NOMO-1 treated with dmso at 0.1 percent for 144 hours (cell line): ENCODE measurements at regions not wholly inside any gene's neighbourhood (a gene's known extent, or its start where the extent isn't known, plus 50 kb on each side); places are given as distances from the start of the nearest gene placed in this dataset.

ENCODE experiments used
- DNase-seq: peaks from one replicate; lab custom pipeline; 2025; ENCODE audit not compliant: unreplicated experiment; lab: John Stamatoyannopoulos, UW

DNA sequence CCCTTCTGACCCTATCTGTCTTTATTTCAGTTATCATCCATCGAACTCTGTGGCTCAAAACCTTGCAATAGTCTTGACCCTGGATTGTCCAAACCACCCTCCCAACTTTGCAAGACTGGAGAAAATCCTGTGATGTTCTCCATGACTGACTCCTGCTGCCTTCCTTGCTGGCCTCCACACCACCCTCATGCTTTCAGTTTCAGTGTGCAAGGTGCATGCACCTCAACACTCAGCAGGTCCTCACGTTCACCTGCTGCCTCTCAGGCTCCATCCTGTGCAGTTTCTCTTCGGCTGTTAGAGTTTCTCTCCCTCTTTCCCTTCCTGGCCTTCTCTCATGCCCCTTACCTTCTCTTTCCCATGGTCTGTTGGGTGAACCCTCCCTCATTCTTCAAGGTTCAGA lies 59.4 kb upstream of the ASIC2 start:
- no peak for DNase-seq

DNA sequence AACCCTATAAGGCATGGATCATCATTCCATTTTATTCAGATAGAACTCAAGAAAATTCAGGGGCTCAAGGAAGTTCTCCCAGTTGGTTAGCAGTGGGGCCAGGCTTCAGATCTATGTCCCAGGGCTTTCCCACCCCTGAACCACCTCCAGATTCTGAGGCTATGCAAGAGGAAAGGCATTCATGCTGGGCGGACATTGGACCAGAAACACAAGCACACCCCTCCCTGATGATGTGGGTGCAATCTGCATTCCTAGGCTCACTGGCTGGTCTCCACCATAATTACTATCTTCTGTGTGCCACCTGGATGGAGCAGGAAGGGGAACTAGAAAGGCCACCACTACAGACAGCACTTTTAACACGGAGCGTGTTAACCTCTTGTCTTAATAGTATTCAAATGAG lies 63.2 kb upstream of the ASIC2 start:
- no peak for DNase-seq

DNA sequence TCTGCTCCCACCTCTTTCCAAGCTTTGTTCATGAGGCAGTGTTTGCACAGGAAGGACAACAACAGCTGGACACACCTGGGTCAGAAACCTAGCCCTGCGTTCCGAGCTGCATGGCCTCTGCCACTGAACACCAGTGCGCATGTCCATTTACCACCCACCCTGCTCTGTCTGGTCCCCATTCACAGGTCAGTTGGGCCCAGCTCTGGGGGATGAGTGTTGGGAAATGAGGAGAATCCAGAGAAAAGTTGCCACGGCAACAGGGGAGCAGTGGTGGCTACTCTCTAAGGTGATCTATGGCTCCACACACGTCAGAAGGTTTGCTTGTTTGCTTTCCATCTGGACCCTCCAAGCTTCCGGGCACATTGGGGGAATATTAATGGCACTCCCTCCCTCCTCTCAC lies 70.4 kb upstream of the ASIC2 start:
- no peak for DNase-seq

GRCh38 chr17:33366960-33367359 lies 73.9 kb upstream of the ASIC2 start:
- no peak for DNase-seq

DNA sequence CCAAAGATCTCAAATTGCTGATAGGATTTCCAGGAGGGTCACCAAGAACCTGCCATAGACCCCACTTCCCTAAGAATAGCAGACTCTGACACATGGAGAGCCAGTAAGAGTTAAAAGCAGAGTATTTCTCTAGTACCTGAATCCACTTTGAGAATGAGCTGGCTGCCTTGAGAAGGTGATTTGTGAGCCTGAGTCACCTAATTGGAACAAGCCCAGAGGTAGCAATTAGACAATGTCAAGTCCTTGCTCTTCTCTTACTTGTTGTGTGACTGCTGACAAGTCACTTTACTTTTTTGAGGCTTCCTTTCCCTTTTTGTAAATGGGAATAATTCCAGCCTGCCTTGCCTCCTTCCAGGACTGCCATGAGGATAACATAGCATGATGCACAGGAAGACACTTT lies 76.1 kb upstream of the ASIC2 start:
- no peak for DNase-seq

DNA sequence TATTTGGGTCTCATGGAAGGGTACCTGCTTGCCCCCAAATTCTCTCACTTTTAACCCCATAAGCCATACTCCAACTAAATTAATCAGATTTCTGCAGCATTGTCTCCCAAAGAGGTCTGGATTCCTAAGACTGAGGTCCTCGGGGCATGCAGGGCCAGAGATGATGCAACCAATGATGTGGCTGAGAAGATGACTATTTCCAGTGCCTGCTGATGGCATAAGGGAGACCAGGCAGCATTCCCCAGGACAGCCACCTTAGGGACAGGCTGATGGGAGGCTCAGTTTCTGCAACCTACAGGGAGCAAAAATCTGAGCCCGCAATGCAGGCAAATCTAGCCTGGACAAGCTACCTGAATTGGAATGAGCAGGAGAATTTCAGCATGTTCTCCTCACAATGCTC lies 76.8 kb upstream of the ASIC2 start:
- DNase-seq = no peak

DNA sequence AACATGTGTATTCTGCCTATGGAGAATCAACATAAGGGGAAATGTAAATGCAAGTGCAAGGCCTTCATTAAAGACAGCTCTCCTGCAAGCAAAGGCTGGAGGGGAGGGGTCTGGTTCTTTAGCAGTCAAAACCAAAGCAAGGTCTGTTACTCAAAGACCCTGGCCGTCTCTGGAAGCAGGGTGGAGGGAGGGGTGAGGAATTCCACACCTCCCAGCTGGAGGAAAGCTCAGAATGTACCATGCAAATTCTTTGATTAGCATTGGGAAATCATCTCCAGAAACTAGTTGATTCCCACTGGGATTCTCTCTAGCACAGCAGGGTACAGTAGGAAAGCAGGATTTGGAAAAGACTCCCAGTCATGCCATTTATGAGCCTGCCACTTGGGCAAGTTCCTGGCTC lies 77.3 kb upstream of the ASIC2 start:
- no peak for DNase-seq

GRCh38 chr17:33371377-33371776 lies 78.3 kb upstream of the ASIC2 start:
- no peak for DNase-seq

DNA sequence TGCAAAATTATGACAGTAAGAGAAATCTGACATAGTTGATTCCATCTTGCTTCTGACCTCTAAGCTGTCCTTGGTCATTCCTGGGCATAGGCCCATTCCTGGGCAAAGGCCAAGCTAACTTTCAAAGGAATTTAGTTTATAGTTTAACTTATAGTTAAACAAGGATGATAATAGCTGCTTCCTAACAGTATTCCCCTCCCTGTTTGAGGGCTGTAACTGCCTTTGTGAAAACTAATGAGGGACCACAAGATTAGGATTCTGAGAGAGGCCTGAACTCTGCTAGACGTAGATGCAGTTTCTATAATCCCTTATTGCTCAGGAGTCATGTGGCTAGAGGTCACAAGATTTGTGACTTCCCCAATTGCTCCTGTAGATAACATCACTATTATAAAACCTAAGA lies 80.2 kb upstream of the ASIC2 start:
- DNase-seq = no peak

DNA sequence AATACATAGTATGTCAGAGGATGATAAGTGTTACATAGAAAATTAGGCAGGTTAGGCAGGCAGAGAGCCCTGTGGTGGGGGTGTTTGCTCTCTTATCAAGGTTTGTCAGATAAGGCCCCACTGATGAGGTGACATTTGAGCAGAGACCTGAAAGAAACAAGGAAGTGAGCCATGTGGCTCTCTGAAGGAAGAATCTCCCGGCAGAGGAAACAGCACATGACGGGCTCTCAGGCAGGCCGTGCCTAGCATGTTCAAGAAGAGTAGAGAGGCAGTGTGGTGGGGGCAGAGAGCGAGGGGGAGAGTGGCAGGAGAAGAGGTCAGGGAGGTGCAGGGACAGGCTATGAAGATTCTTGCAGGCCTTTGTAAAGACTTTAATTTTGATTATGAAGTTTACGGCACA lies 82.0 kb upstream of the ASIC2 start:
- no peak for DNase-seq

DNA sequence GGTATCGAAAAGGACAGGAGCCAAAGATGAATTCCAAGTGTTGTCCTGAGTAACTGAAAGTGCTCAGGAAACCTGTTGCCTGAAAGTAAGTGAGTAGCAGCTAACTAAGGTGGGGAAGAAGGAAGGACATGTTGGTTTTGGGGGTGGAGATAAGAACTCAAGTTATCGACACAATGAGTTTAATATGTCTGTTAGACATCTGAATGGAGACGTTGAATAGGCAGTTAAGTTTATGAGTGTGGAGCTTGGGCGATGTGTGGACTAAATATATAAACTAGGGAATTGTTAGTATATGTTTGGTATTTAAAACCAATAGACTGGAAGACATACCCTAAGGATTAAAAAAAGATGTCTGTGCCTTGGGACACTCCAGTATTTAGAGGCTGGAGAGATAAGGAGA lies 82.7 kb upstream of the ASIC2 start:
- DNase-seq = no peak

- no peak for DNase-seq
These were observed 84.9 kb upstream of the ASIC2 start for GRCh38 chr17:33377837-33378595.

GRCh38 chr17:33381201-33381600 lies 88.1 kb upstream of the ASIC2 start:
- no peak for DNase-seq

GRCh38 chr17:33383488-33384023 lies 90.5 kb upstream of the ASIC2 start:
- no peak for DNase-seq

GRCh38 chr17:33385133-33385532 lies 92.0 kb upstream of the ASIC2 start:
- no peak for DNase-seq

GRCh38 chr17:33385713-33386112 lies 92.6 kb upstream of the ASIC2 start:
- no peak for DNase-seq

DNA sequence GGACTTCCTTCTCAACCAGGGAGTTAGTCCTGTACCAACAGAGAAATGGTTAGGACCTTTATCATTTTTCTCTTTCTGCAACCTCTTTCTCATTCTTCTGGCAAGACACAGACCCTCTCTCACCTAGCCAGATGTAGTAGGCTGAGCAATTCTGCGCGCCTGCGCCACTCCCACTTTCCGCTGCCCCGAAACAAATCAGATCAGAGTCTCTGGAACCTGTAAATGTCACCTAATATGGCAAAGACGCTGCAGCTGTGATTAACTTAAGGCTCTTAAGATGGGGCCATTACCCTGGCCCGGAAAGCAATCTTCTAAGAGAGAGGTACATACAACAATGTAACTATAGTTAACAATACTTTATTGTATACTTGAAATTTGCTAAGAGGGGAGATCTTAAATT lies 94.3 kb upstream of the ASIC2 start:
- no peak for DNase-seq

- DNase-seq = no peak
These were observed 96.5 kb upstream of the ASIC2 start for GRCh38 chr17:33389504-33390135.

DNA sequence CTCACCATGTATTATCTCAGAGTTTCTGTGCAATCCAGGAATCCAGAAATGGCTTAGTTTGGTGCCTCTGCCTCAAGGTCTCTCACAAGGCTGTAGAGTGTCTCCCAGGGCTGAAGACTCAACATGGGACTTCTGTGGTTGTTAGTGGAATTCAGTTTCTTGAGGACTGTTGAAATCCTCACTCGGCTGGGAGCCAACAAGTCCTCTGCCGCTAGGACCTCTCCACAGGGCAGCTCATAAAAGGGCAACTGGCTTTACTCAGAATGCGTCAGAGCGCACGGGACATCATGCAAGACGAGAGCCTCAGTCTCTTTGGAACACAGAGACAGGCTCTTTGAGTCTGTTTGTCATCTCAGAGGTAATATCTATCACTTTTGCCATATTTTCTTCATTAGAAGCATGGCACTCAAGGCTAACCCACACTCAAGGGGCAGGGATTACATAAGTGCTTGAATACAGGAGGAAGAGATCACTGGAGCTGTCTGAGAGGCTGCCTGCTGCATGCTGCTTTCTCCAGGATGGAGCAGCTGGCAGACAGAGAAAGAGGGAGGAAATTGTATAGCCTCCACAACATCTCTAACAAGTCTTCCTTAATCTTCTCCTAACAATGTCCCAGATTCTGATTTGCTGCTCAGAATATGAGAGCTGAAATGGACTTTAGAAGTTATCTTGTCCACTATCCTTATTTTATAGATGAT lies 97.5 kb upstream of the ASIC2 start:
- no peak for DNase-seq

DNA sequence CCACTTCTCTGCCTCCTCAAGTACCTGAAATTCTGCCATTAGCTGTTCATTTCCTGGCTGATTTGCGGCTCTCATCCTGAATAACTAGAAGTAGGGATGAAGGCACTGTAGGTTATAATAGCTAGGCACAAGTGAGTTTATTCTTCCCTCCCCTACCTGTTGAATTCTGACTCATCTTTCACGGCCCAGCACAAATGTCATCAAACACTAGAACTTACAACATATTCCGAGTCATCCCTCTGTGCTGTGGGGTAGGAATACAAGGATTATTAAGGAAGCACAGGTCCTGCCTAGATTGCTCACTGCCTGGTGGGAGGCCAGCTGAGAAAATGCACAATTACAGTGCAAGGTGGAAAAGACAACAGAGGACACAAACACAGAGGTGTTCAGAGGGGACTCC lies 103.7 kb upstream of the ASIC2 start:
- DNase-seq = no peak

DNA sequence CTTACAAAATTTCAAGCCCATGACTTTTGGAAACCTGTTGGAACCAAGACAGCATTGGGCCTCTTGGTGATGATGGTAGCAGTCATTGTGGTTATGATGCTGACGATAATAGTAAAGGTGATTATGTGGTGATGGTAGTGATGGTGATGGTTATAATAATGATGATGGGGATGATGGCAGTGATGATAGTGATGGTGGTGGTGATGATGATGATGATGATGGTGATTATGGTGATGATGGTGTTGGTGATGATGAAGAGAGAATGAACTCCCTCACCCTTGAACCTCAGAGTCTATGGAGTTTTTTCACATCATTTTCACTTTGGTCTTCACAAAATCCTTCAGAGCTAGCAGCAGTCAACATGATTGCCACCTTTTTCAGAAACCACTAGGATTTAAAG lies 105.3 kb upstream of the ASIC2 start:
- no peak for DNase-seq

DNA sequence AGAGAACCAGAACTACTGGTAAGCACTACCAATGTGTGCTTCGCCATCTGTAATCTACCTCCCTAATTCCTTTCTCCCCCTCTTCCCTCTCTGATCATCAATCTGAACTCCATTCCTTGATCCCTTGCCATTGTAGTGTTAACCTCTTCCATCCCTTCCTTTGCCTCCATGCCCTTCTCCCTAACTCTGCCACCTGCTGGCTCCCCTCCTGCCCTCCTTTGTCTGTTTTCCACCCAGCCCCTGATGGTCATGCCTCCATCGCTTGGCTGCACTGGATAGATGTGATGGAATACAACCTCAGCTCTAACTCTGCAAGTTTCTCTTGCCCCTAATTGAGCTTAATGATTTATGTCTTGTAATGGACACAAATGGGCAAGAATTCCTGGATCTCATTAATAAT lies 108.2 kb upstream of the ASIC2 start:
- DNase-seq = no peak
